Endothelial cell (in vitro differentiated cells): ENCODE measurements at regions not wholly inside any gene's neighbourhood (a gene's known extent, or its start where the extent isn't known, plus 50 kb on each side); places are given as distances from the start of the nearest gene placed in this dataset.

Experiments used
- DNase-seq: peaks from one replicate; pipeline ENCODE4 v3.0.0; 2021; ENCODE audit warnings: low spot score
- H3K27ac Mint-ChIP-seq: one replicate; pipeline ENCODE4 v1.8.0; 2021; ENCODE audit warnings: mixed read lengths, inconsistent platforms; ENCODE audit not compliant: unreplicated experiment
- H3K27me3 Mint-ChIP-seq: one replicate; pipeline ENCODE4 v1.8.0; 2021; ENCODE audit warnings: mild to moderate bottlenecking, moderate library complexity, mixed read lengths, inconsistent platforms; ENCODE audit not compliant: unreplicated experiment
- H3K36me3 Mint-ChIP-seq: one replicate; pipeline ENCODE4 v1.8.0; 2021; ENCODE audit warnings: mild to moderate bottlenecking, low read depth, mixed read lengths, inconsistent platforms; ENCODE audit not compliant: unreplicated experiment
- H3K4me1 Mint-ChIP-seq: one replicate; pipeline ENCODE4 v1.8.0; 2021; ENCODE audit warnings: mild to moderate bottlenecking, mixed read lengths, inconsistent platforms; ENCODE audit not compliant: unreplicated experiment
- H3K4me3 Mint-ChIP-seq: one replicate; pipeline ENCODE4 v1.8.0; 2021; ENCODE audit warnings: mild to moderate bottlenecking, mixed read lengths, inconsistent platforms; ENCODE audit not compliant: unreplicated experiment
- H3K9me3 Mint-ChIP-seq: one replicate; pipeline ENCODE4 v1.8.0; 2021; ENCODE audit warnings: mixed read lengths, inconsistent platforms; ENCODE audit not compliant: unreplicated experiment
- TF ChIP-seq, protein P1 (sequence below): fragments of 200-600 bp; sonication (generic); IDR thresholded peaks from one replicate; pipeline ENCODE4 v1.5.0; 2021; ENCODE audit warnings: antibody characterized with exemption; ENCODE audit not compliant: unreplicated experiment

DNA sequence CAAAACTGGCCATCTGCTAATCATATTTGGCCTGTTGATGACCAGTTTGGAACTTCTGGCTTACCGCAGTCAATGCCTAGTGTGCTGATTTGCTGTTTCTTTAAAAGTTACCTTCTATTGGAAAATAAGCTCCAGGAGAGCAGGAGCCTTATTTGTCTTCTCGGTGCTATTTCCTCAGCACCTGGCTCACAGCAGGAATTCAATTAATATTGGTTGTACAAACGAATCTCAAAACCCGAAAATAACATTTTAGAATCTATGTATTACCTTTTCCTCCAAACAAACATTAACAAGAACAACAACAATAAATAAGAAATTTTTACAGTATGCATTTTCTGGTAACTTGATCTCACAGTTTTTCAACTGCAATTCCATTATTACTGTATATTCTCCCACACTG is 1080.7 kb upstream of the MAP3K7 start:
- TF ChIP-seq, protein P1, sequence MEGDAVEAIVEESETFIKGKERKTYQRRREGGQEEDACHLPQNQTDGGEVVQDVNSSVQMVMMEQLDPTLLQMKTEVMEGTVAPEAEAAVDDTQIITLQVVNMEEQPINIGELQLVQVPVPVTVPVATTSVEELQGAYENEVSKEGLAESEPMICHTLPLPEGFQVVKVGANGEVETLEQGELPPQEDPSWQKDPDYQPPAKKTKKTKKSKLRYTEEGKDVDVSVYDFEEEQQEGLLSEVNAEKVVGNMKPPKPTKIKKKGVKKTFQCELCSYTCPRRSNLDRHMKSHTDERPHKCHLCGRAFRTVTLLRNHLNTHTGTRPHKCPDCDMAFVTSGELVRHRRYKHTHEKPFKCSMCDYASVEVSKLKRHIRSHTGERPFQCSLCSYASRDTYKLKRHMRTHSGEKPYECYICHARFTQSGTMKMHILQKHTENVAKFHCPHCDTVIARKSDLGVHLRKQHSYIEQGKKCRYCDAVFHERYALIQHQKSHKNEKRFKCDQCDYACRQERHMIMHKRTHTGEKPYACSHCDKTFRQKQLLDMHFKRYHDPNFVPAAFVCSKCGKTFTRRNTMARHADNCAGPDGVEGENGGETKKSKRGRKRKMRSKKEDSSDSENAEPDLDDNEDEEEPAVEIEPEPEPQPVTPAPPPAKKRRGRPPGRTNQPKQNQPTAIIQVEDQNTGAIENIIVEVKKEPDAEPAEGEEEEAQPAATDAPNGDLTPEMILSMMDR = no peak
- no peak for DNase-seq
- Mint-ChIP-seq H3K9me3 (no peaks in the 10 kb centered on the region), H3K36me3 (no peaks in the 10 kb centered on the region), H3K4me1 (no peaks in the 10 kb centered on the region), H3K4me3 (no peak overlapping the region), H3K27ac (no peak overlapping the region), H3K27me3 (no peaks in the 10 kb centered on the region)

DNA sequence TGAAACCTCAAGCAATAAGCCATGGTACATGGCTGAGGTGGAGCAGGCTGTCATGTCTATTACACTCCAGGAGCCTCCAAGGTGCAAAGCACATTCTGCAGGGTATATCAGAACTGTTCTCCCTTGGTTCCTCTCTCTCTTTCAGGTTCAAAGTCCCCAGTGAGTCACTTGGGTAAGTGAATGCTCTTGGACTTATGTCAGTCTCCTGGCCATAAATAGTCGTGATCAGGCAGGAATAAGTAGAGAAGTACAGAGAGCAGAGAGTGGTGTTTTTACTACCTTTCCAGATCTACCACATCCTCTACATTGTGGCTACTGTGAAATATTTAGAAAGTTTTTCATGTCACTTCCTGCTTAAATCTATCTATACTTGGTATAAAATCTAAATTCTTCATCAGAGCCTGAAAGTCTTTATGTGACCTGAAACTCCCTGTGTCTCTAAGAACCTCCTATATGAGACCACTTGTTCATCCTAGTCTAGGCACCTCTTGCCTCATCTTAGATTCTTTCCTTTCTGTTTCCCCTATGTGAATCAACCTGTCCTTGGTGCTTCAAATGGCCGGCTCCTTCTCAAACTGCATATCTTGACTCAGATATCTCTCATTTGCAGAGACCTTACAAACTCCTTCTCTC is 1077.6 kb upstream of the MAP3K7 start:
- Mint-ChIP-seq H3K27ac (no peak overlapping the region), H3K9me3 (no peaks in the 10 kb centered on the region), H3K36me3 (no peaks in the 10 kb centered on the region), H3K4me1 (no peaks in the 10 kb centered on the region), H3K4me3 (no peak overlapping the region), H3K27me3 (no peaks in the 10 kb centered on the region)
- TF ChIP-seq, protein P1 = no peak
- no peak for DNase-seq

DNA sequence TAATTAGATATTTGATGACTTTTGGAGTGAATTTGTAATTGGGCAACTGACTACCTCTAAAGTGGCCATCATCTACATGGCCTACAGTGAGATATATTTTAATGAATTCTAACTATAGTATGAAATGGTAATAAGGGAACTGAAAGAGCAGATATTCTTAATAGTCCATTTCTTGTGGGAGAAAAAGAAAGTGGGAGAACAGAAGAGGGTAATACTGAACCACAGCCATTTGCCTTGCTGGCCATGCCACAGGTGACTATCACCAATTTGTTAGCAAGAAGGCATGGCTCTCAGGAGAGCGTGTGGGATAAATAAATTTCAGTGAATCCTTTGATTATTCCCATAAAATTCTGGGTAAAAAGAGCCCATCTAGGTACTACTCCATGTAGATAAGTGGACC is 1074.0 kb upstream of the MAP3K7 start:
- Mint-ChIP-seq H3K9me3 (no peaks in the 10 kb centered on the region), H3K4me1 (no peaks in the 10 kb centered on the region), H3K4me3 (no peak overlapping the region), H3K27ac (no peak overlapping the region), H3K36me3 (no peaks in the 10 kb centered on the region), H3K27me3 (no peaks in the 10 kb centered on the region)
- TF ChIP-seq, protein P1 = no peak
- DNase-seq = no peak

DNA sequence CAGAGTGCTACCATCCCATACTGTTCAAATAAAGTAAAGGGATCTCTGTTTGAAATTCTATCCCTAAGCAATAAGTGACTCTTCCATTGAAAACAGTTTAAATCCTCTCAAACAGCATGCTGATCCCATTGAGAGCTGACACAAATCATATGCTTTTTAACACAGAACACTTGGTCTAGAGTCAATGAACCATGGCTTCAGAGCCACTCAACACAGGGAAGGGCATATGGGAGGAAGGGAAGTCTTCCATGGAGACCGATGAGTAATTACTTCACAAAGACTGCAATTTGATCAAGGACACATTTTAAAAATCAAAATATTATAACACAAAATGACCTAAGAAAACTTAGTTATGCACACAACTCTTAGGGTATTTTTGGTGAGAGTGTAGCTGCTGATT is 1073.0 kb upstream of the MAP3K7 start:
- H3K9me3 Mint-ChIP-seq = no peaks in the 10 kb centered on the region
- TF ChIP-seq, protein P1 = no peak
- H3K27ac Mint-ChIP-seq = no peak overlapping the region
- H3K27me3 Mint-ChIP-seq = no peaks in the 10 kb centered on the region
- no peak for DNase-seq
- H3K36me3 Mint-ChIP-seq = no peaks in the 10 kb centered on the region
- H3K4me3 Mint-ChIP-seq = no peak overlapping the region
- H3K4me1 Mint-ChIP-seq = peaks cover under 1% of the 10 kb centered on the region

DNA sequence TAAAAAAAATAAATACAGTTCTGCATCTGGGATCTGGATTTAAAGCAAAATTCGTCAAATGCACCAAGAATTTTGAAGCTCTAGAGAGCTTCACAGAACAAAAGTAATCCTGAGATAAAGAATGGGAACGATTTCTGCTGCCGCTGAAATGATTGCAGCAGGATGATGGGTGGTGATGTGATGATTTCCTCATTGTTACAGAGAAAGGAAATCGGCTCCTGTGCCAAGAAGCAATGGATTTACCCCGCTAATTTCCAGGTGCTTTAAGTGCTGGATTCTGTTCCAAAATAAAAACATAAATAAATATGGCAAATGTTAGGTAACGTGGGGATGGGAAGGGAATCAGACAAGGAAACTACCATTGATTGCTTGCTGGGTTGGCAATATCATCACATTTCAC is 1067.9 kb upstream of the MAP3K7 start:
- Mint-ChIP-seq H3K36me3 (no peaks in the 10 kb centered on the region), H3K4me3 (no peak overlapping the region), H3K9me3 (no peaks in the 10 kb centered on the region), H3K27me3 (peaks cover 1% of the 10 kb centered on the region), H3K27ac (no peak overlapping the region), H3K4me1 (peaks cover 13% of the 10 kb centered on the region)
- TF ChIP-seq, protein P1 = no peak
- no peak for DNase-seq
